LNCaP clone FGC (cell line): ENCODE measurements at regions not wholly inside any gene's neighbourhood (a gene's known extent, or its start where the extent isn't known, plus 50 kb on each side); places are given as distances from the start of the nearest gene placed in this dataset.

ENCODE experiments used
- DNase-seq: peaks from one replicate; pipeline ENCODE4 v3.0.0-alpha.2; 2011; ENCODE audit warnings: low read depth
- H3K4me3 ChIP-seq: 2 replicates; pipeline ENCODE4 v1.5.1; 2011; ENCODE audit warnings: mild to moderate bottlenecking, low read depth, low read length, control low read depth
- TF ChIP-seq, protein P1 (sequence below): IDR thresholded peaks from 2 replicates; pipeline ENCODE4 v1.5.1; 2012; ENCODE audit warnings: mild to moderate bottlenecking; ENCODE audit not compliant: control insufficient read depth, insufficient read depth; ENCODE audit errors: extremely low read depth

DNA sequence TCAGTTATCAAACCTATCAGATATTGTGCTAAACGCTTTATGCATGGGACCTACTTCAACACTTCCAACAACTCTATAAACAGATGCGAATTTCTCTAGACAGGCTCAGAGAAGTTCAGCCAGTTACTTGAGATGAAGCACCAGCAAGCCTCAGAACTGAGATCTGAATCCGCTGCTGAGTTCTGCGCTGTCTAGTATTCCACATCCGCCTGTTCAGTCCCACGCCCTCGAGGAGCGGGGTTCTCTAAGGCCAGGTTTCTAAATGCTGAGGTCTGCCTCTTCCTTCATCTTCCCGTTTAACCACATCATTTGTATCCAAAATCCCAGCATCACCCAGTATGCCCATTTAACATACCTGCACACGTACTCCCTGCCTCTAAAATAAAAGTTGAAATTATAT is 297.8 kb upstream of the ZNF32 start:
- TF ChIP-seq, protein P1, sequence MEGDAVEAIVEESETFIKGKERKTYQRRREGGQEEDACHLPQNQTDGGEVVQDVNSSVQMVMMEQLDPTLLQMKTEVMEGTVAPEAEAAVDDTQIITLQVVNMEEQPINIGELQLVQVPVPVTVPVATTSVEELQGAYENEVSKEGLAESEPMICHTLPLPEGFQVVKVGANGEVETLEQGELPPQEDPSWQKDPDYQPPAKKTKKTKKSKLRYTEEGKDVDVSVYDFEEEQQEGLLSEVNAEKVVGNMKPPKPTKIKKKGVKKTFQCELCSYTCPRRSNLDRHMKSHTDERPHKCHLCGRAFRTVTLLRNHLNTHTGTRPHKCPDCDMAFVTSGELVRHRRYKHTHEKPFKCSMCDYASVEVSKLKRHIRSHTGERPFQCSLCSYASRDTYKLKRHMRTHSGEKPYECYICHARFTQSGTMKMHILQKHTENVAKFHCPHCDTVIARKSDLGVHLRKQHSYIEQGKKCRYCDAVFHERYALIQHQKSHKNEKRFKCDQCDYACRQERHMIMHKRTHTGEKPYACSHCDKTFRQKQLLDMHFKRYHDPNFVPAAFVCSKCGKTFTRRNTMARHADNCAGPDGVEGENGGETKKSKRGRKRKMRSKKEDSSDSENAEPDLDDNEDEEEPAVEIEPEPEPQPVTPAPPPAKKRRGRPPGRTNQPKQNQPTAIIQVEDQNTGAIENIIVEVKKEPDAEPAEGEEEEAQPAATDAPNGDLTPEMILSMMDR: no peak

DNA sequence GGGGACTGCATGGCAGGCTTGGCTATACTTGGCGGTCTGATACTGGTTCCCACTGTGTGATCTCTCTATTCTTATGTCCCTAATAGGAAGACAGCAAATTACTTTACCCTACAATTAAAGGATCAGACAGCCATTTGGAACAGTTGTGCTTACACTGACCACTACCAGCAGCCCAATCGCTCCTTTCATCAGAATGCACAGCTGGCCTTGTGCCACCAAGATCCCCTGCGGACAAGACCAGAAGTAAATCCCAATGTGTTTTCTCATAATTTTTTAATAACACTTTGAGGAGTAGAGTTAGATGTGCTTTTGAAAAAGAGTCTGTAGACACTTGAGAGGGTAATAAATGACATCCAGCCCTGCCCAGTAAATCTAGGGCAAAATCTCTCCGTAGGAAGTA is 297.2 kb upstream of the ZNF32 start:
- no peak overlapping the region for H3K4me3 ChIP-seq
- TF ChIP-seq, protein P1: no peak
- no peak for DNase-seq

More for the DNA sequence above, 297.8 kb upstream of the ZNF32 start:
- H3K4me3 ChIP-seq: no peak overlapping the region
- DNase-seq: no peak

DNA sequence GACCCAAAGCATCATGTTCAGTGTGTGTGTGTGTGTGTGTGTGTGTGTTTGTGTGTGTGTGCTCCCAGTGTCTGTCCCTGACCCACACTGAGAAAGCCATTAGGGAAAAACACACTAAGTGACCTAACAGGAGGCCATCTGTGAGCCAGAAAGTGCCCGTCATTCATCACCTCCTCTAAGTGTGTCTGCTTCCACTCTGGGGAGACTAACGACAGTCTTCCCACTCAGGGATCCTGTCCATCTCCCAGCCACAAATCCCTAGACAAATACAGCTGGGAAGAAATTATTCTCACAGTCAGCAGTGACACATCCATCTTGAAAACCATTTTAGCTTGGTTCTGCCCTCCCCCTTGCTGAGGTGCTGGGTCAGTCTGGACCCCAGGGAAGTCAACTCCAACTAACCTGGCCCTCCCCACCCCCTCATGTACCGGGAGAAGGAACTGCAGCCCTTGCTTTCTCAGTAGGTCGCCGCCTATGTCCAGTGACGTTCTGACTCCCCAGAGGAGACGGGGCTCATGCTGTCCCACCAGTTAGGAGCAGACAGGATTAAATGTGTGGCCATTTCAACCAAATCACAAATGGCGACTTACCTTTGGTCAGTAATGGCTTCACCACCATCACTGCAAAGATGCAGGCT is 296.5 kb upstream of the ZNF32 start:
- no peak for DNase-seq
- H3K4me3 ChIP-seq: no peak overlapping the region
- TF ChIP-seq, protein P1: no peak

DNA sequence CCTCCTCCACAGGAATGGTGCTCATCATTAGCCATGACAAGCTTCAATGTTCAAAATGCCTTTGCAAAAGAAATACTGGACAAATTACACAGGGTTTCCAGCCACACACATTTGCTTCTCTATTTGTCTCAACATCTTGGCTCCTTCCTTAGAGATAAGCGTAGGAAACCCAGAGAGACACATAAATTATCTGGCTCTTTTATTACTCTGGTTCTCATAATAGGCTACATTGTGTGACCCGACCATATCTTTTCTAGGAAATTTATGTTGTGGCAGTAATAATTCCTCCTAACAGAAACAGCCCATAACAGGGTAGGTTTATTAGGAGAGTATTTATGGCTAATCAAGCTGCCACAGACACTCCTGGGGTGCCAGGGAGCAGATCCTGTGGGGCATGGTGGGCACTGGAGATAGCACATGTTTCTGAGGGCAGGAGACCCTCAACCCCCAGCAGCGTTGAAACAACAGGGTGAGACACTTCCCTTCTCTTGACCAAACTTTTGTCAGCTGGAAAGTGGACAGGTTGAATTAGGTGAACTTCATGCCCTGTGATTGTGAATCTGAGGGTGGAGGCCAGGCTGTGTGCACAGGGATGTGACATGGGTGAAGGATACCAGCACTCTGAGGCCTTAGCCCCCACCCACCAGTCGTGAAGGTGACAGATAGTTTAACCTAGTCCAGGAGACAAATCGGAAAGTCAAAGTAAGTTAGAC is 295.9 kb upstream of the ZNF32 start:
- no peak overlapping the region for H3K4me3 ChIP-seq
- DNase-seq: no peak
- TF ChIP-seq, protein P1: no peak

DNA sequence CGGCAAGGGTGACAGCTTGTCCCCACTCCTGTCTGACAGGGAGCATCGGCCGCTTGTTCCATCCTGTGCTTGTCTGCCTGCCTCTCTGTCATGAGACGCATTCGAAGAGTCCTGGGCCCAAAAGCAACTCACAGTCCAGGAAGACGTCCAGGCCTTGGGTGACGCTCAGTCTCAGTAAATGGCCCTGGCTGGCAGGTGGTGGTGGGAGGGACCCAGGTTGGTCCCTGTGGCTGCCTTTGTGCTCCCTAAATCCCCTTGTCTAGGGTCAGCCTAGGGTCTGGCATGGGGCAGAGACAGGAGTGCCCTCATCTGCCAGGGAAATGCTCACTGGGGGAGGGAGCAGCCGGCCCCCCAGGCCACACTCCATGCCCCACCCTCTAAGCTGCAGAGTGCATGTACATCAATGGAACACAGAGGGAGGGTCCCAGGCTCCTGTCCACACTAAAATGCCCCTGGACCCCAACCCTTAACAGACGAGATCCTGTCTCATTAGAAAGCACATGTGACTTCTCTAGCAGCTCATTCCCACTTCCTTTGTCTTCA is 295.2 kb upstream of the ZNF32 start:
- no peak for DNase-seq
- TF ChIP-seq, protein P1: no peak
- no peak overlapping the region for H3K4me3 ChIP-seq

DNA sequence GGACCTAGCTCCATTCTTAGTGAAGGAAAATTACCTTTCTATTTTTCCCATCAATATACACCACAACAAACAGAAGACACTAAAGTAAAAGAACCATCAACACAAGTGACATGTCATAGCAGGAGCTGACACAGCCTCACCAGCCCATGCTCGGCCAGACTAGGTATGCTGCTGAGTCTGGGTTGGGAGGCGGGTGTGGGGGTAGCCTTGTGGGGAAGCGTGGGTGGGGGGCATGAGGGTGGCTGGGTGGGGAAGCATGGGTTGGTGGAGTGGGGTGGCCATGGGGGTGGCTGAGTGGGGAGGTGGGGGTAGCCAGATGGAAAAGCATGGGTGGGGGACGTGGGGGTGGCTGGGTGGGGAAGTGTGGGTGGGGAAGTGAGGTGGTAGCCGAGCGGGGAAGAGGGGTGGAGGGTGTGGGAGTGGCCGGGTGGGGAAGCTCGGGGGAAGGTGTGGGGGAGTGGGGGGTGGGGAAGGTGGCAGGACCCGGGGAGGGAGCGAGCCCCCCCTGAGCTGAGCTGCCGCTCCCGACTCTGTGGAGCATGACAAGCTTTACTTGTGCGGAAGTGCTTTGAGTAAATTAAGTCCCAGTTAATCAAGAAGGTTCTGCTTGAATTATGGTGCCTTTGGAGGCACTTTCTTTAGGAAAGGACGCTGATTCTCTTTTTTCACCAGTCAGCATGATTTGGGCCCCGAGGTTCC is 294.6 kb upstream of the ZNF32 start:
- TF ChIP-seq, protein P1: no peak
- H3K4me3 ChIP-seq: no peak overlapping the region
- no peak for DNase-seq
